GM18909 (cell line): ENCODE measurements at regions not wholly inside any gene's neighbourhood (a gene's known extent, or its start where the extent isn't known, plus 50 kb on each side); places are given as distances from the start of the nearest gene placed in this dataset.
A peak's percentile ranks its signal among the peaks of the same experiment; 100 is the strongest.
"Not testable (repeated sequence)": the region's sequence is repeated elsewhere in the genome, so short reads cannot be mapped to it uniquely, and the experiment has no call there.

Experiments
- ATAC-seq: cut with Tn5 transposase; IDR thresholded peaks from one replicate; pipeline ENCODE4 v1.9.1; 2021; ENCODE audit warnings: mild to moderate bottlenecking; ENCODE audit not compliant: unreplicated experiment, poor library complexity

DNA sequence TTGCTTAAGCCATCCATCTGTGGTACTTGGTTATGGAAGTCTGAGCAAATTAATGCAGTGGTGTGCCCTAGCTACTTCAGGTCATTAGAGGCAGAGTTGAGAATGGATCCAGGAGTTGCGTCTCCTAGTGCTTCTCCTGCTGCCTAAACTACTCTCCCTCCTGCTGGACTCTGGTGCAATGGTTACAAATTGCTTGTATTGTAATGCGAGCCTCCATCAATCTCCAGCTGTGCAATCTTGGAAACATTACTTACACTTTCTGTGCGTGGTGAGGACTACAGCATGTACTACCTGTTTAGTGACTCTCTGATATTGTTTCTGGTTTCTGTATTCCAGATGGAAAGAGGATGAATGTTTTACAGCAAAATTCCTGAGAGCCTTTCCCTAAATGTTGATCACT is 119.0 kb upstream of the CYRIA start:
- no peak for ATAC-seq

DNA sequence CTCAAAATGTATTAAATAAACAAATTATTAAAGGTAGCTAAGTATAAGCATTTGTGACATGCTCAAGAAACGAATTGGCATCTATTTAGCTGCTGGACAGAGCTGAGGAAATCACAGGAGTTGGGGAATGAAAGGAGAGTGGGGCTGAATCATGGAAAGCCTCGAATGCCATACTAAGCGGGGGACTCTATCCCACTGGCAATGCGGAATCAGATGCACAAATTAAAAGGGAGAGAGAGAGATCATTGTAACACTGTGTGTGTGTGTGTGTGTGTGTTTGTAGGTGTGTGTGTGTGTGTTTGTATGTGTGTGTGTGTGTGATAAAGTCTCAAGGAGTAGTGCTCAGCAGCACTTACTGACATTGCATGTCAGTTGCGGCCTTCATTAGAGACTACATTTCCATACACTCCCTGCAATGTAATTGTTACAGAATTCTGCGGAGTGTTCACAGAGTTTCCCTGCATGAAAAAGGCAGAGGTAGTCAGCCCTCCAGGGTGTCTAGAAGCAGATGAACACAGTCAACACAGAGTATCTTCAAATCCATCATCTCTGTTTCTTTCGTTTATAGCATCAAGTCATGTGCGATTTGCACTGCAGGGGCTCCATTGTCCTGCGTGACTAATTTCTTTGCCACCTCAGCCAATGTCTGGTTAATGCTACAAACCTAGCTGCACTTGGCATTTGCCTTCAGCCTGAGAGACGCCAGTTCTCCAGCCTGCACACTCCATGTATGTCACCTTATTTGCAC is 111.7 kb upstream of the CYRIA start:
- ATAC-seq, result no peak

DNA sequence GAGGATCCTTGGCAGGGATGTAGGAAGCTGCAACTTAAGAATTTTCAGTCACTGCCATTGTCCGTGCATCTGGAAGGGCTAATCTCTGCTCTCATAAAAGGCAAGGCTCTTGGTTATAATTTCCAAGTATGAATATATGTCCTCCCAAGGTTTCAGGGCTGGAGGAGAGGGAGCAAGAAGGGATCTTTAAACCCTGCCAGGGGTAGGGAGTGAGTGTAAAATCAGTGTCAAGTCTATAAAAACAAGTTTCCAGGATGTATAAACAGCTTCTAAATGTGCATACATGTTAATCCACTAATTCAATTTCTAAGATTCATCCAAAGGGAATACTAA is 110.2 kb upstream of the CYRIA start:
- ATAC-seq, result no peak

DNA sequence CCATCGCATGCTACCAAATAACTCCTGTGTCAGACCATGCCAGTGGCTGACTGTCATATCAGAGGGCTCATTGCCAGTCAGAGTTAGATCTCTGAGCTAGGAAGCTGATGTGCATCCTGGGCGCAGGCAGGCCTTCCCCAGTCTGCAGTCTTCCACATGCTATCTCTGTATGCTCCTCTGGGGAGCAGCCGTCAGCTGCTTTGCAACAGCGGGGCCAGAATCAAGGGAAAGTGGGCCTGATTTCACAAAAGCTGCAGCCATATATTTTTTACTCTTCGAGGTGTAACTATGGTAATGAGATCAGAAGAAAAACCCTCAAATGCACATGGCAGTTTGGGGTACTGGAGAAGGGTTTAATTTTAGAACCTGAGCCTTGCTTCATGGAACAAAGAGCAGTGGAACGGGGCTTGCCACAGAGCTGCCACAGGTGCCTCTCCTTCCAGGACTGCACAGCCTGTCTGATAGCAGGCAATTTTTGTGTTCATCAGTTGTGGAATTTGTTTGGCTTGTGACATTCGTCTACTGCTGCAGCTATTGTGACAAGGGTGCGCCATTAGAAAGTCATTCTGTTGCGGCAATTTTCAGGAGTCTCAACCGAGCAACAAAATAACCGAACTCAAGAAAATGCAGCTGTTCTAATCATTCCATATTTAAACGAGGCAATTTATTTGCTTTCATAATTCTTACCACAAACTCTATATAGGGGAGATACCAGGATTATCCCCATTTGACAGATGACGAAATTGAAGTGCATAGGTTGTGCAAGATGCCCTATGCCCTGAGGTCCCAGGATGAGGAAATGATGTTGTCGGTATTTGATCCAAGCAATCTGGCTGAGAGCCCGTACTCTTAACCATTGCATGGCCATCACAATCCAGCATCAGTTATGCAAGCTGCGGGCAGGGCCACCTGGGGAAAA is 109.6 kb upstream of the CYRIA start:
- ATAC-seq, result no peak

DNA sequence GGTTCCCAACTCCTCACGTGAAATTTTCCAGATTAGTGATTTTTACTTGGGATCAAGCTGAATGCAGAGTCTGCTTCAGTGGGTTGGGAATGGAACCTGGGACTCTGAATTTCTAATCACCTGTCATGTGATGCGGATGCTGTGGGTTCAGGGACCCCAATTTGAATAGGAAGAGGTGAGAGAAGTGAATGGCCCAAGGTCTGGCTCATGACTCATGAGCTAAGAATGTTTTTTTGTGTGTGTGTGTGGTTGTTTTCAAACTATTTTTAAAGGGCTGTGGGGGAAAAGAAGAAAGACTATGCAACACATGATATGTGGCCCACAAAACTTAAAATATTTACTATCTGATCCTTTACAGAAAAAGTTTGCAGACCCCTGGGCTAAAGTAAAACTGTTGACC is 108.5 kb upstream of the CYRIA start:
- ATAC-seq, result no peak

DNA sequence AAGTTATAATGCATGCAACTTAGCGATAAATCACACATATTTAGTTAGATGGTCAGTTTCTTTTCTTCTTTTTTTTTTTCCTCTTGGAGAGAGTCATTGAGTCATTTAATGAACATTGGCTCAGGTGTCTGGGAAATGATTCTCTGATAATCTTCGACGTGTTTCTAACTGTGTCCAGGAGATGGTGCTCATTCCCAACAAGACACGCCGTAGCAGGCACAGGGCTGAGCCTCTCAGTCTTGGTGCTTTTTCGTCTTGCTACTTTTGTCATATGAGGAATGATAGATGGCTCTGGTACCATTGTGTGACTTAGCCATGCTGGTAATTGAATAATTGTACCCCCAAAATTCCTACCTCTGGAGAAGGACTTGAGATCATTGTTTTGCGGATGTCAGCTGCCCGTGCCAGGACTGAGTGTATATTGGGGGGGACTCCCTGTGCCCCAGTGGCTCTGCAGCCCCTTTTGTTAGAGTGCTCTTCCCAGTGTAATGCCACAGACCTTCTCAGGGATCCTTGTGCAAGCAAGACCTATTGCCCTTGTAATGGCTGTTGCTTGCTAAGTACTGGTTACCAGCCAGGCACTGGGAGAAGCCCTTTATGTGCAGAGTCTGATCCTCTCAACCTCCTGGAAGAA is 107.6 kb upstream of the CYRIA start:
- peak; percentile 80 for ATAC-seq

DNA sequence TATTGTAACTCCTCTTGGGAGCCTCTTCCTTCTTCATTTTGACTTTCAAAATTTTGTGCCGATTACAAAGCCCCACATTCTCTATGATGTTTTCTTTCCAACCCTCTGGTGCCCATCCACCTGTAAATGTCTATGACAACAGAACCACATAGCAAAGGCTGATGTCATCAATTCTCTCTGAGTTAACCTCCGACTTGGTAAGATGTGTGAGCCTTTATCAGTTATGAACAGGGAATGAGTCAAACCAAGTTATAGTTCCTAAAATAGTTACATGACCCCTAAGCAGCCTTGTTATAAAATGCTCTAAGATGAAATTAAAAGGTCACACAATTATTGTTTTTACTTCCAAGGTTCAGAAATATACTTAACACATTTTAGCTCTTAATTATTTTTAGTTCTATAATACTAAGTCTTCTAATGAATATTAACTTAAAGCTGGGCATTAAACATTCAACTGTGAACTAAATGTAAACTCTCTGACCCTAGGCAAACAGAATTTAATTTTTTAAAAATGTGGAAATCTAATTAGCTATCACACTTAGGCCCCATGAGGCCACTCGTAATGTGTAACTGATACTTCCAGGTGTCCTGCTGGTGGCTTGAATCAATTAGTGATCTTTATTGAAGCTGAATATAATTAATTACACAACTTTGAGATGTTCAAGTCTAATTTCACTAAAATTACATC is 102.3 kb upstream of the CYRIA start:
- no peak for ATAC-seq

DNA sequence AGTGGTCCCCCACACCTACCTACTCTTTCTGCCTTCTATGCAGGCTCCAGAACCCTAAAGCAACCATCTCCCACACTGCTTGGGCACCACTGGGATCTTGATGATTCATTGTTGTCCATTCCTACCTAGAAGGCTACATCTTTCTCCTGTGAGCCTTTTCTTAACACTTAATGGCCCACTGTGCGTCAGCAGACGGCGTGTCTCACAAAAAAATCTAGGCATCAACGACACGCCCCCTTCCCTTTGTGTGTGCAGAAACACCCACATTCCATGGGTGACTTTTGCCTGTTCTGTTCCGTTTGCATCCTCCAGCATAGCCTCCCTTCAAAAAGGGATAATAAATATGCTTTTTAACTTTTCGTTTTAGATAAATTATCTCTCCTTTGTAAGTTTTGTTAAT is 99.7 kb upstream of the CYRIA start:
- no peak for ATAC-seq

DNA sequence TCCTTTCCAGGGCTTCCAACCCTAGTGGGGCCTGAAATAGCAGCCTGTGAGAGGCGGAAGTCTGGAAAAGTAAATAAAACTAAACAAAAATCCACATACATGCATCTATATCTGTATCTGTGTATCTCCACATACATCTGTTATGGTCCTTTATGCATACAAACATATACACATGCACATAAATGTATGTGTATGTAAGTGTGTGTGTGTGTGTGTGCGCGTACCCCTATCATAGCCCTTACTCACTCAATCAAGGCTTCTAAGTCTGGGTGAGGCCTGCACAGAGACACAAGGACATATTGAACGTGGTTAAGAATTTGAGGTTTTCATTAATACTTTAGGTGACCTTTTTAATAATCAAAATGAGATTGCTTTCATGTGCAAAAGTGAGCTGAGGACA is 98.9 kb upstream of the CYRIA start:
- no peak for ATAC-seq

DNA sequence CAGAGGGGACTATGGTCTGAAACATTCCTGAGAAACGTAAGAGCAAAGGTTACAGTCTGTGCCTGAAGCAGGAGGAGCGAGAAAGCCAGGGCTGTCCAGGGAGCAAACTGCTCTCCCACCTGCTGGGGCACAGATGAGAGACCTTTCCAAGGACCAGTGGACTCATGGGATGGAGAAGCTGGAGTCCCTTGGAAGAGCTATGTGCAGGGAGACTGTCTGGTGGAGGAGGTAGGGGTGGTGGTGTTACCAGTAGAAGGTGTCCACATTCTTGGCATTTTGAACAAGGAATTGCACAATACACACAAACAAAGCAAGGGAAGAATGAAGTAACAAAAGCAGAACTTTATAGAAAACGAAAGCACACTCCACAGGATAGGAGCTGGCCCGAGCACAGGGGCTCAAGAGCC is 97.9 kb upstream of the CYRIA start:
- ATAC-seq, result no peak

DNA sequence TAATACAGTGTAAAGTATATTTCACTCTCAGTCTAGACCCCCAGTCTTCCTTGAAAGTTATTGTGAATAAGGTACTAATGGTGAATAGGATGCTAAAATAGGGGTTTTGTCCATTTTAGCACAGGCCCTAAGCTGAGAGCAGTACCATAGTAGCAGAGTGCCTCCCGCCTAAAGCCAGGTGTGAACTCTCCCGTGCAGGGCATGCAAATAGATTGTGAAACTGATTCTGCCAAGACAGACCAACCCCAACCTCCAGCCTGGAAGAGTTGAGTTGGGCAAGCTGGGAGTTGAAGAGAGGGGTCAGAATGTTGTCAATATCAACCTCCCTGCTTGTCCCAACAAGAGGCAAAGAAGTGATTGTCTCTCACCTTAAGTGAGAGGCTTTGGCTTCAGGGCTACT is 97.4 kb upstream of the CYRIA start:
- ATAC-seq, result no peak

DNA sequence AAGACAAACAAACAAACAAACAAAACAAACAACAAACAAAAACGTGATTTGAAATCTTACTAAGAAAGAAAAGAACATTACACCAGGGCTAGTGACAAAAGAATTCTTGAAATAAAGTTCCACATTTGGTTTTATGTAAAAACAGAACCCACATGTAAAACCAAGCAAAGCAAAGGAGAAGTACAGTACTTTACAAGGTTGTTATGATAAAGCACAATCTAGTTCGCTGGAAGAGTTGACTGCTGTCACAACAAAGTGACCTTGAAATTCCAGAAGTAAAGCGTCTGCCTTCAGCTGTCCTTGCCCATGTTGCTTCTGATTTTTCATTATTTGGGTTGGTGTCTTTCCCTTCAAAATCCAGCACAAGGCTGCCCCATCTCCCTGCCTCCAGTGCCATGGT is 94.8 kb upstream of the CYRIA start:
- ATAC-seq, result no peak

DNA sequence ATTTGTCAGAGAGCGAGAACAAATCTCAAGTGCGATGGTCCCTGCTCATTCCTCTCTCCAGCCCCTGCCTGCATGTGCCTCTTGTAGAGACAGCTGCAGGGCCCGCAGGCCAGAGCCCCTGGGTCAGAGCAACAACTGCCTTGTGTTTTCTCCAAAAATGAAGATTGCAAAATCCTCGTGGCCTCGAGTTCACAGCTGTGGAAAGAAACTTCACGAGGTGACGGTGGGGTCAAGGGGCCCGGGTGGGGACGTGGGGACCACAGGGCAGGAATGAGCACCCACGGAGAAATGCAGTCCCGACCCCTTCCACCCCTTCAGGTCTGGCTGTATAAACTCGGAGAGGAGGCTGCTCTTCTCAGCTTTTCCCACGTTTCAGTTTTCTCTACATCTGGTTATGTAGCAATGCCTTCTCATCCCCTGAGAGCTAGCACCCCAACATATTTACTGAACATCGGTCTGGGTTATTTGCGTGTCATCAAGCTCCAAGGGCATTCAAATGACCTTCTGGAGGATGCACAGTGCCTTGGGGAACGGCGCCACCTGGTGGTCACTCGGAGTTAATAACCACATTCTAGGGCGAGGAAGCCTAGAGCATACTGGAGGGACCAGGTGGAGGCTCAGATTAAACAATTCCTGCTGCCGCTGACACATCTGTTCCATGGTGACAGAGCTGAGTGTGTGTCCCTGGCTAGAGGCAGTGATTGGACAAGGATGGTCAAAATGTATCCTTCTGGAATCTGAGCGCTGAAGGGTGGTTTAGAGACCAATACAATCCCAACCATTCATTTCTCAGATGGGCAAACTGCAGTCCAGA is 91.4 kb upstream of the CYRIA start:
- peak; percentile 98 for ATAC-seq

DNA sequence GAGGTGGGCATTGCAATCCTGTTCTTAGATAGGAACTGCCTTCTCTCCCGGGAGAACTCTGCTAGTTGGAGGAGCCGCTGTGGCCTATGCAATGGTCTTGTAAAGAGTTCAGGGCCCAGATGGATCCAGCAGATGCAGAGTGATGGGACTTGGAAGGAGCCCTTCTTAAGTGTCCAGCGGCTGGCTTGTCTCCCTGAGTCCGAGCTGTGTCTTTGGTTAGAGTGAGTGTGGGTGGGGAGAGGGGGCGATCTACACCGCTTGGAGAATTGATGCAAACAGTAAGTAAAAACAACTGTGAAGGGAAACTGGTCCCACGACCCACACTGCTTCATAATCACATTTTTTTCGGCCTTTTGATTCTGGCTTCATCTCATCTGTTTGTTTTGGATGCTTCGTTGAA is 89.8 kb upstream of the CYRIA start:
- no peak for ATAC-seq

DNA sequence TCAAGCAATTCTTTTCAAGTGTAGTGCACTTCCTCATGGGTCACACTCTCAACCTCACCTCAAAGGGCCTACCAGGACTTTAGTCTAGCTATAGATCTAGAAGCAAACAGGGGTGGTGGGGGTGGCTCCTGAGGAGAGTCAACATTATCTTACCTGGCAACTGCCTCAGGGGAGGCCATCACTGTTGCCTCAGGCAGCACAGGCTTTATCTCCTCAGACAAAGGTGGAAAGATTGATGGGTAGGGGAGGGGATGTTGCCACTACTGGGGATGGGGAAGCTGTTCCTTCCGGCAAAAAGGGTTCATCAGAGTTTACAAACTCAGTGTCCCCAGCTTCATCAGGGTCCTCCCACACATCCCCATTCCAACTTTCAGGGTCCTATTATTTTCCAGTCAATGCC is 87.4 kb upstream of the CYRIA start:
- not testable (repeated sequence) for ATAC-seq

DNA sequence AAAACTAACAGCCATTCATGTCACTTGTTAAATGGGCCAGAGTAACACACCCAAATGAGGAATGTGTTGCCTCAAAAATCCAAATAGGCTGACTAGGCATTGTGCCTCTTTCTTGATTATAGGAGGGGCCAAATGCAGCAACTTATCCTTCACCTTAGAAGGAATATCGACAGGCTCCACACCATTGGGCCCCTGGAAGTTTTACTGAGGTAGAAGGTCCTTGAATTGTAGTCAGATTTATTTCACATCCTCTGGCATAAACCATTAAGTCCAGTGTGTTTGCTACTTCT is 85.2 kb upstream of the CYRIA start:
- not testable (repeated sequence) for ATAC-seq

DNA sequence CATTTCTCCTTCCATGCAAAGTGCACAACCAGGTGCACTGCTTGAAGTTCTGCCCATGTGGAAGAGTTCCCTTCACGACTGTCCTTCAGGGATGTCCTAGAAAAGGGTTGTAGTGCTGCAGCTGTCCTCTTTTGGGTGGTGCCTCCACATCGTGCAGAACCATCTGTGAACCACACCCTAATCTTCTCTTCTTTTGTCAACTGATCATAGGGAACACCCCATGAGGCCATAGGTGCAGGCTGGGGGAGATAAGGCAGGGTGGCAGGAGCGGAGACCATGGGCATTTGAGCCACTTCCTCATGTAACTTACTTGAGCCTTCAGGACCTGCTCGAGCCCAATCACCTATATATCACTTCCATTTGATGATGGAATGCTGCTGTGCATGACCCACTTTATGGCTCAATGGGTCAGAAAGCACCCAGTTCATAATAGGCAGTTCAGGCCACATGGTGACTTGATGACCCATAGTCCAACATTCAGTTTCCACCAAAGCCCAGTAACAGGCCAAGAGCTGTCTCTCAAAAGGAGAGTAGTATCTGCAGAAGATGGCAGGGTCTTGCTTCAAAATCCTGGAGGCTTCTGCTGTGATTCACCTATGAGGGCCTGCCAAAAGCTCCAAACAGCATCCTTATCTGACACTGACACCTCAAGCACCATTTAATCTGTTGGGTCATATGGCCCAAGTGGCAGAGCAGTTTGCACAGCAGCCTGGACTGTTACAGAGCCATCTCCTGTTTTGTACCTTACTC is 84.7 kb upstream of the CYRIA start:
- no peak for ATAC-seq

DNA sequence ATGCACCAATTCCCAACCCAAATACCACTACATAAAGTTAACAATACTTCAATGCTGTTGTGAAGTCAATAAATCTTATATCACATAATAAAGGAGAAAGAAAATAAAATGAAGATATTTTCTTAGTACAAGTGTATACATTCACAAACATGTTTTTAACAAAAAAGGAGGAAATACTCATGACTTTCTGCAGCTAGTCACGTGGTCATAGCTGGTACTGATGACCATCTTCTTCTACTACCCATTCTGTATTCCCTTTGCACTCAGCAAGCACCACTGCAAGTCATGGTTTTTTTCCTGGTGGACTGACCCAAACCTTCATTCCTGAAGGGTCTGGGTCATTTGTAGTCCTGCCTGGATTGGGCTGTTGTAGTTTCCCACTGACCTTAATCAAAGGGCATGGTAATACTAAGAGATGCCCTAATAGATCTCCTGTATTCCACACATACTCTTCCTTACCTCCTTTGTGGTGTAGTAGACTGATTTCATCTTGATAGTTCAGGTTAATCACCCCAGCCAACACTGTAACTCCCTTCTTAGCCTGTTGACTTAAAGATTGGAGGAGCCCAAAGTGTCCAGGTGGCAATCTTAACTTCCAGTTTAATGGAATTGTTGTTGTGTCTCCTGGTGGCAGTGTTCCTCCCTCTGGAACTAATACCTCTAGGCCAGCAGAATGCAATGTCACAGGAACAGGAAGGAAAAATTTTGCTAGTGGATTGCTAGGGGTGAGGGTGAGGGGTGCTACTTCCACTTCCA is 83.1 kb upstream of the CYRIA start:
- ATAC-seq, result not testable (repeated sequence)

DNA sequence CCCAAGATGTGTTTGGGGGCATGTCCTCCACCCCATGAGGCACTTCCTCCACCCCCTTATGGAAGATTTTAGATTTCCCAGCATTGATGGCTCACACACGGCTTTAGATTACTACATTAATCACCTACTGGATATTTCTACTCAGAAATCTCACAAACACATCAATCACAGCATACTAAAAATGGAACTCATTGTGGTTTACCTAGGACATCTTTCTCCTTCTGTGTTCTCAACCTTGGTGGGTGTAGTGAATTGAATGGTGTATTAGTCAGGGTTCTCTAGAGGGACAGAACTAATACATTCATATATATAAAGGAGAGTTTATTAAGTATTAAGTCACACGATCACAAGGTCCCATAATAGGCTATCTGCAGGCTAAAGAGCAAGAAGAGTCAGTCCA is 82.1 kb upstream of the CYRIA start:
- ATAC-seq, result no peak
